Cardiac fibroblast (primary cell): ENCODE measurements at regions not wholly inside any gene's neighbourhood (a gene's known extent, or its start where the extent isn't known, plus 50 kb on each side); places are given as distances from the start of the nearest gene placed in this dataset.
"Not testable (repeated sequence)": the region's sequence is repeated elsewhere in the genome, so short reads cannot be mapped to it uniquely, and the experiment has no call there.

Source experiments
- DNase-seq, 2 donors: peaks; one replicate each; pipeline versions ENCODE4 v3.0.0 to v3.0.0-alpha.2; 2010; ENCODE audit warnings: low read depth in 2 of 2
- H3K4me3 ChIP-seq, 2 donors: replicated peaks in 1 of 2; 1 replicate in 1 of 2; 2 replicates in 1 of 2; pipeline ENCODE4 v1.5.1; 2011; ENCODE audit warnings: low read depth in 2 of 2, low read length in 2 of 2, mild to moderate bottlenecking in 2 of 2, moderate library complexity in 1 of 2
- CTCF ChIP-seq: IDR thresholded peaks from one replicate; pipeline ENCODE4 v1.5.1; 2011; ENCODE audit warnings: low read depth, mild to moderate bottlenecking, low read length, inconsistent platforms

GRCh38 chr14:63147018-63147417, 57.2 kb upstream of the RHOJ start:
- H3K4me3 ChIP-seq, result no peak overlapping the region
- DNase-seq, result peak; percentile 48 to 58
- no peak for TF ChIP-seq CTCF

GRCh38 chr14:63134801-63135200, 69.4 kb upstream of the RHOJ start:
- no peak overlapping the region for H3K4me3 ChIP-seq
- DNase-seq, result peak; percentile 11 to 31
- peak; percentile 48 for TF ChIP-seq CTCF

GRCh38 chr14:63130531-63130930, 73.7 kb upstream of the RHOJ start:
- no peak for DNase-seq
- H3K4me3 ChIP-seq, result no peak overlapping the region
- TF ChIP-seq CTCF, result no peak

- H3K4me3 ChIP-seq, DNase-seq: not testable (repeated sequence)
Measured at GRCh38 chr14:63106487-63106886, 61.2 kb upstream of the KCNH5 start.

- TF ChIP-seq CTCF, result no peak
- no peak overlapping the region for H3K4me3 ChIP-seq
- DNase-seq, result no peak
Measured at GRCh38 chr14:63100552-63100951, 55.3 kb upstream of the KCNH5 start.

- no peak for TF ChIP-seq CTCF
- no peak overlapping the region for H3K4me3 ChIP-seq
- DNase-seq, result no peak
Measured at GRCh38 chr14:63096186-63096585, 50.9 kb upstream of the KCNH5 start.
